ENCODE measurements at regions not wholly inside any gene's neighbourhood (a gene's known extent, or its start where the extent isn't known, plus 50 kb on each side); places are given as distances from the start of the nearest gene placed in this dataset.

DNA sequence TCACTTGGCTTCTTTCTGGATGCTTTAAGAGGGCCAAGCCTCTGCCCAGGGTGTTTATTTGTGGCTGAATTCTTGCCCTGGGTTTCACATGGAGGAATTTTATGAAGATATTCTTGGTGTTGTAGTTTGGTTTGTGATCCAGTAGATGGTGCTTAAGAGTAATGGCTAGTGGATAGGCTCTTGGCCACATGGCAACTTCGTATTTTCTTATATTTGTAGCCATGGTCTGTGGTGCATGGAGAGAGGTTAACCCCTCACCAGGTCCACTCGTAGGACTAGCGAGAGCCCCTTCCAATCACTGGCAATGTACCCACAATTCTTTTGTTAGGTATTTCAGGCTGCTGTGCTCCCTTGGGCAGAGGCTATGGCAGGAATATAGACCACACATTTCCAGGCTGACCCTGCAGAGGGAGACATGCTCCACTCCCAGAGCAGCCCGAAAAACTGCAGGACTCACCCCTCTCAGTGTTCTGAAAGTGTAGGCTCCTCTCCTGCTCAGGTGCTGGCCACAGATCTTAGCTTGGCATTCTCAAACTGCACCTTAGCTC lies 582.1 kb upstream of the SETBP1 start:
- H3K4me3 ChIP-seq (ENCODE audit: control extremely low read depth in 1 of 5, extremely low read depth in 1 of 5, insufficient read depth in 1 of 5, low read depth in 2 of 5, low read length in 4 of 5) = no peak overlapping the region
- DNase-seq (peak; percentile 16), ATAC-seq (ENCODE audit: low read depth) (no peak)
- H3K4me3 Mint-ChIP-seq = no peak overlapping the region
- no peaks in the 10 kb centered on the region for H3K9me3 Mint-ChIP-seq (ENCODE audit: insufficient read depth)
- intact Hi-C loops (cut with micrococcal nuclease) = loop anchor here (1.0 kb wide), 1 partner anchor 1114 kb away; no protein-coding TSS in a partner anchor
- H3K27me3 Mint-ChIP-seq = peaks cover 17% of the 10 kb centered on the region
- WGBS (ENCODE audit: insufficient coverage) = 83% methylated on average over 1 of the region's 4 CpGs
- no peaks in the 10 kb centered on the region for H3K79me2 ChIP-seq (ENCODE audit: control insufficient read depth, insufficient read depth, low read length)
- peak overlapping the region; percentile 30 for H2AFZ ChIP-seq (ENCODE audit: insufficient read depth, low read depth, low read length, poor library complexity, severe bottlenecking)
- H3K36me3 ChIP-seq (replicated peaks in 1 of 2; ENCODE audit: control extremely low read depth in 1 of 2, control insufficient read depth in 1 of 2, extremely low read depth in 1 of 2, insufficient read depth in 2 of 2, low read length in 1 of 2) = no peaks in the 10 kb centered on the region
- H3K4me1 ChIP-seq (ENCODE audit: control insufficient read depth in 2 of 2, insufficient read depth in 2 of 2, low read length in 2 of 2) = no peaks in the 10 kb centered on the region
- peaks cover 0 to 6% (median 0%) of the 10 kb centered on the region in 3 donors for H3K9me3 ChIP-seq (ENCODE audit: control extremely low read depth in 1 of 3, control insufficient read depth in 2 of 3, insufficient read depth in 1 of 3, low read length in 2 of 3)
- POLR2A ChIA-PET = no interaction called here
- H3K27ac ChIP-seq (ENCODE audit: low read length in 2 of 2) = no peak overlapping the region
- CTCF ChIA-PET = interaction anchor here (0.8 to 1.4 kb wide), 2 partner anchors 1280 to 1287 kb away, joined by 3 to 9 read pairs; no protein-coding TSS in a partner anchor
- H3K9ac ChIP-seq (ENCODE audit: low read length) = no peak overlapping the region
- H3K4me1 Mint-ChIP-seq = no peaks in the 10 kb centered on the region
- no peaks in the 10 kb centered on the region for H4K20me1 ChIP-seq (ENCODE audit: control insufficient read depth, insufficient read depth, low read length, poor library complexity, severe bottlenecking)
- H3K27ac Mint-ChIP-seq = no peak overlapping the region
- H3K4me2 ChIP-seq (replicated peaks; ENCODE audit: low read depth, low read length, poor library complexity, severe bottlenecking) = no peak overlapping the region
- no peaks in the 10 kb centered on the region for H3K27me3 ChIP-seq (replicated peaks in 1 of 4; ENCODE audit: control extremely low read depth in 1 of 4, control insufficient read depth in 3 of 4, insufficient read depth in 4 of 4, low read length in 3 of 4)
- TF ChIP-seq EZH2 (IDR thresholded peaks at IDR 0.05; ENCODE audit: borderline replicate concordance, insufficient read depth, low read depth, low read length, poor library complexity, severe bottlenecking) (no peak), CTCF (IDR thresholded peaks at IDR 0.05) (no peak)

GRCh38 chr18:44107187-44107586 lies 573.5 kb upstream of the SETBP1 start:
- no peak overlapping the region for H3K27ac ChIP-seq (ENCODE audit: low read length in 2 of 2)
- H3K9me3 Mint-ChIP-seq (ENCODE audit: insufficient read depth) = no peaks in the 10 kb centered on the region
- no peak for DNase-seq
- no peaks in the 10 kb centered on the region for H3K9me3 ChIP-seq (ENCODE audit: control extremely low read depth in 1 of 3, control insufficient read depth in 2 of 3, insufficient read depth in 1 of 3, low read length in 2 of 3)
- no peak overlapping the region for H3K4me3 ChIP-seq (ENCODE audit: control extremely low read depth in 1 of 5, extremely low read depth in 1 of 5, insufficient read depth in 1 of 5, low read depth in 2 of 5, low read length in 4 of 5)
- H4K20me1 ChIP-seq (ENCODE audit: control insufficient read depth, insufficient read depth, low read length, poor library complexity, severe bottlenecking) = no peaks in the 10 kb centered on the region
- H3K4me1 ChIP-seq (ENCODE audit: control insufficient read depth in 2 of 2, insufficient read depth in 2 of 2, low read length in 2 of 2) = no peaks in the 10 kb centered on the region
- no peak overlapping the region for H3K4me3 Mint-ChIP-seq
- ATAC-seq (ENCODE audit: low read depth) = no peak
- no peaks in the 10 kb centered on the region for H3K79me2 ChIP-seq (ENCODE audit: control insufficient read depth, insufficient read depth, low read length)
- TF ChIP-seq EZH2 (IDR thresholded peaks at IDR 0.05; ENCODE audit: borderline replicate concordance, insufficient read depth, low read depth, low read length, poor library complexity, severe bottlenecking) (no peak), CTCF (IDR thresholded peaks at IDR 0.05) (no peak)
- ChIA-PET POLR2A (no interaction called here), CTCF (no interaction called here)
- no peak overlapping the region for H3K27ac Mint-ChIP-seq
- H3K9ac ChIP-seq (ENCODE audit: low read length) = no peak overlapping the region
- peaks cover 8% of the 10 kb centered on the region for H3K27me3 Mint-ChIP-seq
- intact Hi-C loops (cut with micrococcal nuclease) = no loop called here
- no peaks in the 10 kb centered on the region for H3K36me3 ChIP-seq (replicated peaks in 1 of 2; ENCODE audit: control extremely low read depth in 1 of 2, control insufficient read depth in 1 of 2, extremely low read depth in 1 of 2, insufficient read depth in 2 of 2, low read length in 1 of 2)
- no peak overlapping the region for H3K4me2 ChIP-seq (replicated peaks; ENCODE audit: low read depth, low read length, poor library complexity, severe bottlenecking)
- H2AFZ ChIP-seq (ENCODE audit: insufficient read depth, low read depth, low read length, poor library complexity, severe bottlenecking) = no peak overlapping the region
- H3K27me3 ChIP-seq (replicated peaks in 1 of 4; ENCODE audit: control extremely low read depth in 1 of 4, control insufficient read depth in 3 of 4, insufficient read depth in 4 of 4, low read length in 3 of 4) = no peaks in the 10 kb centered on the region
- WGBS (ENCODE audit: insufficient coverage) = 100% methylated on average over 1 of the region's 2 CpGs
- H3K4me1 Mint-ChIP-seq = no peaks in the 10 kb centered on the region

All from B cell (primary cell).